SK-N-SH (cell line): ENCODE measurements at regions not wholly inside any gene's neighbourhood (a gene's known extent, or its start where the extent isn't known, plus 50 kb on each side); places are given as distances from the start of the nearest gene placed in this dataset.

Source experiments
- CTCF ChIA-PET: fragments of 300-600, 350-600 bp; formaldehyde crosslinking; extraction: SDS; loops from one replicate; lab custom pipeline; 2021; lab: Yijun Ruan, JAX
- POLR2A ChIA-PET: fragments of 350-600 bp; sonication (Branson Sonifier 250); formaldehyde crosslinking; extraction: SDS; loops from one replicate; lab custom pipeline; 2020; ENCODE audit warnings: antibody characterized with exemption, inconsistent platforms; lab: Yijun Ruan, JAX
- DNase-seq: peaks from one replicate; pipeline ENCODE4 v3.0.0; 2012
- H2AFZ ChIP-seq: fragments of 200-600 bp; sonication (generic); 2 replicates; pipeline ENCODE4 v1.8.1; 2016; ENCODE audit warnings: antibody characterized with exemption, mild to moderate bottlenecking, low read depth
- H3F3A ChIP-seq: fragments of 200-600 bp; sonication (generic); replicated peaks from 2 replicates; pipeline ENCODE3; 2016; ENCODE audit warnings: antibody characterized with exemption, mild to moderate bottlenecking; ENCODE audit not compliant: insufficient read depth
- H3K27ac ChIP-seq, 2 experiments: fragments of 200-500 bp in 1 of 2; fragments of 200-600 bp in 1 of 2; sonication (Bioruptor generic) in 1 of 2; sonication (generic), shearing (Covaris generic) in 1 of 2; 2 replicates each; pipeline versions ENCODE4 v1.5.1 to v1.6.1; 2014 to 2016; ENCODE audit warnings: low read depth in 2 of 2, inconsistent platforms in 1 of 2, low read length in 1 of 2, mild to moderate bottlenecking in 1 of 2, mixed read lengths in 1 of 2
- H3K27me3 ChIP-seq: fragments of 200-600 bp; sonication (generic), shearing (Covaris generic); 2 replicates; pipeline ENCODE4 v1.6.1; 2016; ENCODE audit warnings: mixed run types; ENCODE audit not compliant: insufficient read depth
- H3K36me3 ChIP-seq, 2 experiments: fragments of 200-500 bp in 1 of 2; fragments of 200-600 bp in 1 of 2; sonication (Bioruptor generic) in 1 of 2; sonication (generic) in 1 of 2; replicated peaks in 1 of 2; 2 replicates each; pipeline versions ENCODE3 to v1.5.1; 2014 to 2016; ENCODE audit warnings: low read length in 1 of 2, mild to moderate bottlenecking in 1 of 2; ENCODE audit not compliant: insufficient read depth in 2 of 2, control insufficient read depth in 1 of 2
- H3K4me1 ChIP-seq, 2 experiments: fragments of 200-500 bp in 1 of 2; fragments of 200-600 bp in 1 of 2; sonication (Bioruptor generic) in 1 of 2; sonication (generic), shearing (Covaris generic) in 1 of 2; 2 replicates each; pipeline versions ENCODE4 v1.5.1 to v1.6.1; 2014 to 2016; ENCODE audit warnings: low read depth in 1 of 2, low read length in 1 of 2, mixed run types in 1 of 2; ENCODE audit not compliant: insufficient read depth in 2 of 2, control insufficient read depth in 1 of 2
- H3K4me2 ChIP-seq: fragments of 200-600 bp; sonication (generic), shearing (Covaris generic); 2 replicates; pipeline ENCODE4 v1.6.1; 2017; ENCODE audit warnings: mixed run types
- H3K4me3 ChIP-seq, 2 experiments: fragments of 200-500 bp in 1 of 2; fragments of 200-600 bp in 1 of 2; sonication (Bioruptor generic) in 1 of 2; sonication (generic), shearing (Covaris generic) in 1 of 2; 2 replicates each; pipeline versions ENCODE4 v1.5.1 to v1.8.1; 2014 to 2016; ENCODE audit warnings: low read depth in 2 of 2, inconsistent platforms in 1 of 2, low read length in 1 of 2, mild to moderate bottlenecking in 1 of 2, mixed read lengths in 1 of 2, moderate library complexity in 1 of 2
- H3K79me2 ChIP-seq: fragments of 200-600 bp; sonication (generic); 2 replicates; pipeline ENCODE4 v1.8.1; 2017; ENCODE audit warnings: mild to moderate bottlenecking; ENCODE audit not compliant: insufficient read depth
- H3K9ac ChIP-seq: fragments of 200-600 bp; sonication (generic); 2 replicates; pipeline ENCODE4 v1.6.1; 2017; ENCODE audit warnings: mixed run types
- H3K9me2 ChIP-seq: fragments of 200-600 bp; sonication (generic); 2 replicates; pipeline ENCODE4 v1.6.1; 2017; ENCODE audit warnings: mixed run types
- H3K9me3 ChIP-seq: fragments of 200-600 bp; sonication (generic); 2 replicates; pipeline ENCODE4 v1.6.1; 2017; ENCODE audit warnings: mixed run types, mild to moderate bottlenecking, moderate library complexity
- H4K20me1 ChIP-seq: fragments of 200-600 bp; sonication (generic); 2 replicates; pipeline ENCODE4 v1.6.1; 2017; ENCODE audit warnings: mild to moderate bottlenecking, mixed run types; ENCODE audit not compliant: insufficient read depth
- CTCF ChIP-seq: fragments of 200-600 bp; sonication (generic); IDR thresholded peaks from 2 replicates; pipeline ENCODE4 v1.6.1; 2017; ENCODE audit warnings: antibody characterized with exemption, mild to moderate bottlenecking, moderate library complexity
- ELF1 ChIP-seq: IDR thresholded peaks from 2 replicates; pipeline ENCODE4 v1.4.0; 2012
- EZH2phosphoT487 ChIP-seq: fragments of 200-600 bp; sonication (generic); IDR thresholded peaks from 2 replicates; pipeline ENCODE4 v1.6.1; 2017; ENCODE audit warnings: low read depth, mixed run types, mild to moderate bottlenecking, antibody characterized with exemption, moderate library complexity, borderline replicate concordance
- GABPA ChIP-seq: IDR thresholded peaks from 2 replicates; pipeline ENCODE4 v1.4.0; 2012; ENCODE audit warnings: low read depth, mild to moderate bottlenecking
- GATA2 ChIP-seq: sonication (generic); formaldehyde crosslinking; IDR thresholded peaks from 2 replicates; pipeline ENCODE4 v1.5.0; 2020; ENCODE audit warnings: mild to moderate bottlenecking, missing genetic modification reagents
- IRF3 ChIP-seq: fragments of 150-350 bp; IDR thresholded peaks from 2 replicates; pipeline ENCODE4 v1.6.1; 2016; ENCODE audit warnings: mild to moderate bottlenecking, low read depth, low read length
- MAX ChIP-seq: IDR thresholded peaks from 2 replicates; pipeline ENCODE4 v1.4.0; 2012; ENCODE audit warnings: low read depth
- NFIC ChIP-seq: IDR thresholded peaks from 2 replicates; pipeline ENCODE4 v1.4.0; 2012; ENCODE audit warnings: borderline replicate concordance
- PBX3 ChIP-seq: IDR thresholded peaks from 2 replicates; pipeline ENCODE4; 2012
- RAD21 ChIP-seq: IDR thresholded peaks from 2 replicates; pipeline ENCODE4 v1.6.1; 2012; ENCODE audit warnings: mild to moderate bottlenecking, low read length
- RCOR1 ChIP-seq: fragments of 150-350 bp; IDR thresholded peaks from 2 replicates; pipeline ENCODE4 v1.6.1; 2017; ENCODE audit warnings: antibody characterized with exemption, low read length
- REST ChIP-seq: IDR thresholded peaks from 2 replicates; pipeline ENCODE4 v1.6.1; 2012; ENCODE audit warnings: mild to moderate bottlenecking, low read depth, low read length, moderate library complexity
- RXRA ChIP-seq: IDR thresholded peaks from 2 replicates; pipeline ENCODE4 v1.4.0; 2012; ENCODE audit warnings: low read depth, mild to moderate bottlenecking, borderline replicate concordance
- SIN3A ChIP-seq: IDR thresholded peaks from 2 replicates; pipeline ENCODE4 v1.6.1; 2012; ENCODE audit warnings: low read depth, mild to moderate bottlenecking, low read length, moderate library complexity, borderline replicate concordance
- TAF1 ChIP-seq: IDR thresholded peaks from 2 replicates; pipeline ENCODE4 v1.6.1; 2012; ENCODE audit warnings: low read depth, mild to moderate bottlenecking, low read length, moderate library complexity, borderline replicate concordance
- YY1 ChIP-seq: IDR thresholded peaks from 2 replicates; pipeline ENCODE4 v1.4.0; 2012; ENCODE audit warnings: low read depth, mild to moderate bottlenecking
- ZBTB33 ChIP-seq: IDR thresholded peaks from 2 replicates; pipeline ENCODE4 v1.4.0; 2012; ENCODE audit warnings: low read depth, borderline replicate concordance
- WGBS: methylation state at CpG from one replicate; pipeline ENCODE4 v1.1.6; 2017; ENCODE audit warnings: low lambda C conversion rate; 5-methylcytosine and 5-hydroxymethylcytosine counted together

- TF ChIP-seq ZBTB33 = no peak
- no peak for TF ChIP-seq GABPA
- TF ChIP-seq EZH2phosphoT487 = no peak
- TF ChIP-seq ELF1 = no peak
Measured at GRCh38 chr2:8595428-8595805, 86.4 kb upstream of the ID2 start (continued).

- POLR2A ChIA-PET = no interaction called here
- H2AFZ ChIP-seq = no peak overlapping the region
- no peak for DNase-seq
- TF ChIP-seq MAX (no peak), EZH2phosphoT487 (no peak), GABPA (no peak), ZBTB33 (no peak), YY1 (no peak), REST (no peak), SIN3A (no peak), TAF1 (no peak), IRF3 (no peak), CTCF (no peak), NFIC (no peak), PBX3 (no peak), RXRA (no peak), RCOR1 (no peak), GATA2 (CRISPR knock-in tag) (no peak), RAD21 (no peak)
Measured at GRCh38 chr2:8595811-8596600, 85.8 kb upstream of the ID2 start.

More at GRCh38 chr2:8595811-8596600, 85.8 kb upstream of the ID2 start:
- CTCF ChIA-PET = interaction anchor here (0.6 kb wide), 1 partner anchor 396 kb away, joined by 3 read pairs; no protein-coding TSS in a partner anchor
- H3K27me3 ChIP-seq = no peaks in the 10 kb centered on the region
- H3K9me3 ChIP-seq = no peaks in the 10 kb centered on the region
- no peaks in the 10 kb centered on the region for H3K36me3 ChIP-seq
- no peak overlapping the region for H3K4me3 ChIP-seq
- H3K27ac ChIP-seq = no peak overlapping the region
- no peaks in the 10 kb centered on the region for H4K20me1 ChIP-seq
- no peak overlapping the region for H3K9ac ChIP-seq
- H3K4me1 ChIP-seq = no peaks in the 10 kb centered on the region; a peak in 1 of 4 replicates
- H3K79me2 ChIP-seq = no peaks in the 10 kb centered on the region
- H3K9me2 ChIP-seq = no peaks in the 10 kb centered on the region
- 86% methylated on average over 27 of the region's 27 CpGs for WGBS
- H3K4me2 ChIP-seq = no peak overlapping the region
- no peaks in the 10 kb centered on the region for H3F3A ChIP-seq
